Coronary artery (tissue), 2 donors: ENCODE measurements at regions not wholly inside any gene's neighbourhood (a gene's known extent, or its start where the extent isn't known, plus 50 kb on each side); places are given as distances from the start of the nearest gene placed in this dataset.

Experiments
- DNase-seq: peaks from one replicate; pipeline ENCODE4 v3.0.0-alpha.2; 2017; ENCODE audit warnings: low spot score
- H3K27ac ChIP-seq, 2 donors: fragments of 200-600 bp; sonication (generic); one replicate each; pipeline ENCODE4 v1.5.1; 2016 to 2019
- H3K4me3 ChIP-seq: fragments of 200-600 bp; sonication (generic); 2 replicates; pipeline ENCODE4 v1.5.1; 2016; ENCODE audit warnings: mild to moderate bottlenecking, moderate library complexity
- CTCF ChIP-seq: fragments of 200-600 bp; sonication (generic); IDR thresholded peaks from one replicate; pipeline ENCODE4 v1.5.1; 2019; ENCODE audit warnings: antibody characterized with exemption

DNA sequence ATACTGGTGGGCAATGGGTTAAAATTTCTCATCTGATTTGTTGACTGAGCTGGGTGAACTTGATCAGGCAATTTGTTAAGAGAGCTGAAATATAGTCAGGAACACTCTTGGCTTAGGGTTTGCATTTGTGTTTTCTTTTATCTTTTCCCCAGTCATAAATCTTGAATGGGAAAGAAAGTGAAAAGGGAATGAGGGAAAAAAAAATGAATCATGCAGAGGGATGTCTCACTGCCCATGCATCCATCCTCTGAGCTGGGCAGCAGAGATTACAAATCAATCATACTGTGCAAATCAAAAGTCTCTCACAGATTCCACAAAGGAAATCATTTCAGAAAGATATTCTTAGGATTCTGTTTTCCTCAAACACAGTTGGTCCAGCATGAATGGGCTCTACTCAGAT is 174.2 kb upstream of the MPPED2 start:
- TF ChIP-seq CTCF = no peak
- Histone ChIP-seq H3K27ac (no peak overlapping the region), H3K4me3 (no peak overlapping the region)
- DNase-seq = no peak

- no peak overlapping the region for H3K4me3 ChIP-seq
- no peak for DNase-seq
- no peak for TF ChIP-seq CTCF
- no peak overlapping the region for H3K27ac ChIP-seq
Observed at GRCh38 chr11:30758946-30759504, 172.9 kb upstream of the MPPED2 start.

GRCh38 chr11:30758518-30758917 is 172.4 kb upstream of the MPPED2 start:
- no peak overlapping the region for H3K4me3 ChIP-seq
- no peak for DNase-seq
- no peak overlapping the region for H3K27ac ChIP-seq
- no peak for TF ChIP-seq CTCF

DNA sequence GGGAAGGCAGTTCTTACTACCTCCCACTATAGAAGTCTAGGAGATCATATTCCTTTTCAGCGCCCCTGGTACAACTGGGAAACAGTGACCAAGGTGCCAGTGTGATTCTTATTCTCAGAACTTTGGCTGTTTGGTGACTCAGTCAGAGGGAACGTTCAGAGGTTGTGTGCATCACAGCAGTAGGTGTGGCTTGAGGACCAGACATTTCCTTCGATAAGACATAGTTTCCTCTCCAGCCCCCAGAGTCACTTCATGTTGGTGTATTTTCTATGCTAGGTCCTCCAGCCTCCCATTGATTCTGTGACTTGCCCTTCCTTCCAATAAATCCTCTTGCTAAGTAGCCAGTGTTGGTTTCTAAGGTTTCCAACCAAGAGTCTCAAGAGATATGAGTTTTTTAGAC is 171.9 kb upstream of the MPPED2 start:
- no peak overlapping the region for H3K27ac ChIP-seq
- TF ChIP-seq CTCF = no peak
- DNase-seq = no peak
- H3K4me3 ChIP-seq = no peak overlapping the region

DNA sequence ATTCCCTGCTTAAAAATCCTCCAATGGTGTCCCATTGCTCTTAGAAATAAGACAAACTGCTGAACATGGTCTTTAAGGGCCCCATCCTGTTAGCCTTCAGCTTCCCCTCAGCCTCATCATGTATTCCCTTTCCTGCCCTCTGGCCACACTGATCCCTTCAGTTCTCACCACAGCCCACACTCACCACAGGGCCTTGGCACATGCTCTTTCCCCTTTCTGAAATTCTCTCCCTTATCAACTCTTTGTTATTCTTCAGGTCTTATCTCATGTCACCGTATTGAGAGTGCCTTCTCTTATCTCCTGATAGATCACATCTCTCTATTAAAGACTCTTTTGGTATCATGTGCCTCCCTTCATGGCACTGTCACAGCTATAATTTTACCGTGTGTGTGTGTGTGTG is 167.8 kb upstream of the MPPED2 start:
- Histone ChIP-seq H3K27ac (no peak overlapping the region), H3K4me3 (no peak overlapping the region)
- DNase-seq = no peak
- TF ChIP-seq CTCF = no peak

- no peak overlapping the region for H3K27ac ChIP-seq
- no peak overlapping the region for H3K4me3 ChIP-seq
- TF ChIP-seq CTCF = no peak
- no peak for DNase-seq
Observed at GRCh38 chr11:30753504-30753903, 167.4 kb upstream of the MPPED2 start.

DNA sequence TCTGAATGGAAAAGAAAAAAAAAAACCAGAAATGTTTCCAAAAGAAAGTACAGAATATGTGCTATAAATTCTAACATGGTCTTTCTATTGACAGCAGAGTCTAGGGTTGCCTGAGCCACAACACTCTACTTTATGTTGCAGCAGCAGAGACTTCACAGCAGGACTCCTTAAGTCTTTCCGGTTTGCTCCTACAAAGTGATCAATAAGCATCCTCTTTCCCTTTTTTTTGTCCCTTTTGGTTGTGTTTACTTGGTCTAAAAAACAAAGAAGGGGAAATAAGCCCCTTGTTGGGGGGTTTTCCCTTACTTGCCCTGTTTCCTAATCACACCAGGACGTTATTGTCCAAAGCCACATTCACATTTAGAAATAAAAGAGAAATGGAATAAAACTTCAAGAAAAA is 163.1 kb upstream of the MPPED2 start:
- no peak for DNase-seq
- TF ChIP-seq CTCF = no peak
- Histone ChIP-seq H3K27ac (no peak overlapping the region), H3K4me3 (no peak overlapping the region)
